ENCODE measurements at regions not wholly inside any gene's neighbourhood (a gene's known extent, or its start where the extent isn't known, plus 50 kb on each side); places are given as distances from the start of the nearest gene placed in this dataset.

GRCh38 chr9:20191228-20191840 lies 402.5 kb upstream of the SLC24A2 start:
- no peak for DNase-seq

GRCh38 chr9:20189871-20190270 lies 401.0 kb upstream of the SLC24A2 start:
- no peak for DNase-seq

- no peak for DNase-seq
Measured at GRCh38 chr9:20188616-20189369, 400.0 kb upstream of the SLC24A2 start.

- DNase-seq: no peak
Measured at GRCh38 chr9:20187318-20187717, 398.5 kb upstream of the SLC24A2 start.

GRCh38 chr9:20186823-20187222 lies 398.0 kb upstream of the SLC24A2 start:
- no peak for DNase-seq

GRCh38 chr9:20186231-20186630 lies 397.4 kb upstream of the SLC24A2 start:
- DNase-seq: no peak

GRCh38 chr9:20184541-20184940 lies 395.7 kb upstream of the SLC24A2 start:
- no peak for DNase-seq

- DNase-seq: no peak
Measured at GRCh38 chr9:20178679-20179078, 389.8 kb upstream of the SLC24A2 start.

- DNase-seq: no peak
Measured at GRCh38 chr9:20178197-20178596, 389.4 kb upstream of the SLC24A2 start.

- no peak for DNase-seq
Measured at GRCh38 chr9:20170122-20170521, 381.3 kb upstream of the SLC24A2 start.

GRCh38 chr9:20152151-20152725 lies 363.4 kb upstream of the SLC24A2 start:
- no peak for DNase-seq

- no peak for DNase-seq
Measured at GRCh38 chr9:20148416-20148815, 359.6 kb upstream of the SLC24A2 start.

GRCh38 chr9:20144197-20144596 lies 355.4 kb upstream of the SLC24A2 start:
- no peak for DNase-seq

- no peak for DNase-seq
Measured at GRCh38 chr9:20139763-20140290, 351.0 kb upstream of the SLC24A2 start.

- no peak for DNase-seq
Measured at GRCh38 chr9:20138841-20139240, 350.0 kb upstream of the SLC24A2 start.

GRCh38 chr9:20138116-20138515 lies 349.3 kb upstream of the SLC24A2 start:
- DNase-seq: no peak

- DNase-seq: no peak
Measured at GRCh38 chr9:20137425-20137824, 348.6 kb upstream of the SLC24A2 start.

- no peak for DNase-seq
Measured at GRCh38 chr9:20135119-20135697, 346.4 kb upstream of the SLC24A2 start.

GRCh38 chr9:20125727-20126126 lies 336.9 kb upstream of the SLC24A2 start:
- no peak for DNase-seq

GRCh38 chr9:20119566-20119965 lies 330.7 kb upstream of the SLC24A2 start:
- DNase-seq: no peak

- DNase-seq: no peak
Measured at GRCh38 chr9:20117986-20118385, 329.1 kb upstream of the SLC24A2 start.

GRCh38 chr9:20117482-20117881 lies 328.6 kb upstream of the SLC24A2 start:
- no peak for DNase-seq

GRCh38 chr9:20114974-20115373 lies 326.1 kb upstream of the SLC24A2 start:
- no peak for DNase-seq

Data from CD4-positive, alpha-beta T cell treated with Interferon gamma for 1 hour (primary cell).